ENCODE measurements at regions not wholly inside any gene's neighbourhood (a gene's known extent, or its start where the extent isn't known, plus 50 kb on each side); places are given as distances from the start of the nearest gene placed in this dataset.

DNA sequence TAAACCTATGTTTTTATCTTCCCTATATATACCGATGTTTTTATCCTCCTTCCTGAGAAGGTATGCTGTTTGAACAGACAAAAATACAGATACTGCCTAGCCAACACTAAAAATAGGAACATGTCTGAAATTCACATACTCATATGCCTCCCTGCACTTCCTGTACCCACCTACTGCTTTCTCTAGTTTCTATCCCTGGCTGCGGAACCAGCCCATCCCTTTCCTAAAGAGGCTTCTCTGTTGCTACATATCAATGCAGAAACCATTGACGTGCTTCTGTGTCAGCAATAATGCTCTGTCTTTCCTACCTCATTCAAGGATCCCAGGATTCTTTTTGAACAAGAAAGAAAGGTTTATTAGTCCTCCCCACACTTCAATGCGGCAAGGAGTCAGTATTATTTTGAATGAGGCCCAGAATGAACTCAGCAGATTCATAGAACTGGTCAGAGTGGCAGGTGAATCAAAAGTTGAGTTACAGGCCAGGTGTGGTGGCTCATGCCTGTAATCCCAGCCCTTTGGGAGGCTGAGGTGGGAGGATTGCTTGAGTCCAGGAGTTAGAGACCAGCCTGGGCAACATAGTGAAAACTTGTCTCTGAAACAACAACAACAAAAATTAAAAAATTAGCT lies 67.8 kb upstream of the NAP1L1 start:
- TF ChIP-seq, protein P1, sequence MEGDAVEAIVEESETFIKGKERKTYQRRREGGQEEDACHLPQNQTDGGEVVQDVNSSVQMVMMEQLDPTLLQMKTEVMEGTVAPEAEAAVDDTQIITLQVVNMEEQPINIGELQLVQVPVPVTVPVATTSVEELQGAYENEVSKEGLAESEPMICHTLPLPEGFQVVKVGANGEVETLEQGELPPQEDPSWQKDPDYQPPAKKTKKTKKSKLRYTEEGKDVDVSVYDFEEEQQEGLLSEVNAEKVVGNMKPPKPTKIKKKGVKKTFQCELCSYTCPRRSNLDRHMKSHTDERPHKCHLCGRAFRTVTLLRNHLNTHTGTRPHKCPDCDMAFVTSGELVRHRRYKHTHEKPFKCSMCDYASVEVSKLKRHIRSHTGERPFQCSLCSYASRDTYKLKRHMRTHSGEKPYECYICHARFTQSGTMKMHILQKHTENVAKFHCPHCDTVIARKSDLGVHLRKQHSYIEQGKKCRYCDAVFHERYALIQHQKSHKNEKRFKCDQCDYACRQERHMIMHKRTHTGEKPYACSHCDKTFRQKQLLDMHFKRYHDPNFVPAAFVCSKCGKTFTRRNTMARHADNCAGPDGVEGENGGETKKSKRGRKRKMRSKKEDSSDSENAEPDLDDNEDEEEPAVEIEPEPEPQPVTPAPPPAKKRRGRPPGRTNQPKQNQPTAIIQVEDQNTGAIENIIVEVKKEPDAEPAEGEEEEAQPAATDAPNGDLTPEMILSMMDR (conservative IDR thresholded peaks at IDR 0.05; ENCODE audit: low read depth, low read length): no peak
- H3K4me3 ChIP-seq (ENCODE audit: low read depth, low read length): no peak overlapping the region
- DNase-seq (ENCODE audit: low read depth): peak; percentile 11

DNA sequence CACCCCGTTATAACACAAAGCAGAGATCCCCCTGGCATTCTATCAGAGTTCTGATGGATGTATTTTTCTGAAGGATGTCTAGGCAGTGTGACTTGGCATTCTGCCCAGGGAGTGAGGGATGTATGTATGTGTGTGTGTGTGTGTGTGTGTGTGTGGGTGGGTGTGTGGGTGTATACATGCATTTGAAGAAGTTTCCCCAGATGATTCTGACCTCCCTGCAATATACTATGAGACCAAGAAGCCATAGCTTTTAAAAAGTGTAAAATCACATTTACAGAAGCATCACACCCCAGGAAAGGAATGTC lies 59.7 kb upstream of the NAP1L1 start:
- TF ChIP-seq, protein P1 (conservative IDR thresholded peaks at IDR 0.05; ENCODE audit: low read depth, low read length): no peak
- H3K4me3 ChIP-seq (ENCODE audit: low read depth, low read length): no peak overlapping the region
- DNase-seq (ENCODE audit: low read depth): peak; percentile 80

DNA sequence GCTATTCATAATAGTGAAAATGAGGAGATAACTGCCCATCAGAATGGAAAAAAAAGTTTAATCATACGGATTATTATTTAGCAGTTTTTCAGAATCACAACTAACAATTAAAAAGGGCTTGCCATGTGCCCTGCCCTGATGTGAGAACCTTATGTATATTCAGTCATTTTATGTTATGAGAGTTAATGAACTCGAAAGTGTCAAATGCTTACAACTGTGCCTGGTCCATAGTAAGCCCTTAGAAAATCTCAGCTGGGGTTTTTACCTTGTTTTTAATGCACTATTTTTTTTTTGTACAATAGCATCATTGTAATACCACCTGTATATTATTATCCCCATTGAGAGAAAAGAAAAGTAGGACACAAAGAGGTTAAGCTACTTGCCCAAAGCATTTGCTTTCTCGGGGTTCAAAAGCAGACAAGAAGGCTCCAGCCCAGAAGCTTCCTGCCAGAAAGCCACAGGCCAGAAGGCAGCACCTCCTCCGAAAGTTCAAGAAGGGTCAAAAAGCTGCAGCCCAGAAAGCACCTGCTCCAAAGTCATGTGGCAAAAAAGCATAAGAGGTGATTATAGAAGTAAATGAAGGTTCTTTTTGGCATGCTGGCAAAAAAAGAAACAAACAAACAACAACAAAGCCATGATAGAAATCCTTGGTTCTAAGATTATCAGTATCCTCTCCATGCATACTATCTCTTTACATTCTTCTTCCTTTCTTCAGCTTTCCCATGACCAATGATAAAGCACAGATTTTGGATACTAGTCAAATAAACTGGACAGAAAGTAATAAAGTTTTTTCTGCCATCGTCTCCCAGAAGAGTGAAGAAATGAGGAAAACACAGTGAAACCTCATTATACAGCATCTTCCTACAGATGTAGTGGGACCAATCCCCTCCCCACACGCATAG lies 59.1 kb upstream of the NAP1L1 start:
- no peak overlapping the region for H3K4me3 ChIP-seq (ENCODE audit: low read depth, low read length)
- TF ChIP-seq, protein P1 (conservative IDR thresholded peaks at IDR 0.05; ENCODE audit: low read depth, low read length): no peak
- DNase-seq (ENCODE audit: low read depth): no peak

DNA sequence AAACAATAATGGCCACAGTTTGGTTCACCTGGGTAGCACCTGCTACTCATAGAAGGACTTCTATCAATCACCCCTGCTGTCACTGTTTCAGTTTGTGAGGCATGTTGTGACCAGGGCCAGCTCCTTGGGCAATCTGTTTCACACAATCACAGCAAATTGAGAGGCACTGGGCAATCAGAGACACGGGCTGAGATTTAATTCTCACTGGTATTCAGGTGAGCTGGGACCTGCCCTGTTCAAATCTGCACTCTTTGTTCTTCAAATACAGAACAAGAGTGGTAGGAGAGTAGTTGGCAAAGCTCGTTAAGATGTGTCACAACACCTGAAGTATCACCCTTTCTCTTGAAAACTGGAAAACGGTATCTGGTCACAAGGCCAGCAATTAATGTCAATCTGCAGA lies 57.8 kb upstream of the NAP1L1 start:
- DNase-seq (ENCODE audit: low read depth): no peak
- no peak overlapping the region for H3K4me3 ChIP-seq (ENCODE audit: low read depth, low read length)
- TF ChIP-seq, protein P1 (conservative IDR thresholded peaks at IDR 0.05; ENCODE audit: low read depth, low read length): no peak

DNA sequence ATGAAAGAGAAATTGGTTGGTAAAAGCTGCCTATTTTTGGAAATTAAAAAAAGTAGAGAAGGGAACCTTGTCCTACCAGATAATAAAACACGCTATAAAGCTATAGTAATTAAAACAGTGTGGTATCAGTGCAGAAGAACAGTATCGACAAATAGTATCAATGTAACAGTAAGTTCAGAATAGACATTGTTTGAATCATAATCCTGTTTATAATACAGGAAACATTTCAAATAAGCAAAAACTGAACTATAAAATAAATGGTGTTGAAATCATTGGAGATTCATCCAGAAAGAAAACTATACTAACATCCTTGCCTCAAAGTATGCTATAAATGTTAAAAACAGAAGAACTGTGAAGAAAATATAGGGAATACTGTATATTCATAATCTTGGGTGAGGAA lies 54.2 kb upstream of the NAP1L1 start:
- TF ChIP-seq, protein P1 (conservative IDR thresholded peaks at IDR 0.05; ENCODE audit: low read depth, low read length): no peak
- no peak overlapping the region for H3K4me3 ChIP-seq (ENCODE audit: low read depth, low read length)
- no peak for DNase-seq (ENCODE audit: low read depth)

DNA sequence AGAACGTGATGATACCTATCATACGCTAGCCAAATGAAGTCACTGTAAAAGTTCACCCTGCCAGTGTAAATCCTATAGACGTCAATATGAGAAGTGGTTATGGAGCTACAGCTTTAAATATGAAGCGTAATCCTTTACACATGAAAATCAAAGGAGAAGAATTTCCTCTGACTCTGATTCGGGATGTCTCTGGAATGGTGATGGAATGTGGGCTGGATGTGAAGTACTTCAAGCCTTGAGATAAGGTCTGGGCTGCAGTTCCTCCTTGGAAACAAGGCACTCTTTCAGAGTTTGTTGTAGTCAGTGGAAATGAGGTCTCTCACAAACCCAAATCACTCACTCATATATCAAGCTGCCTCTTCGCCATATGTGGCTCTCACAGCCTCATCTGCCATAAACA lies 53.1 kb upstream of the NAP1L1 start:
- no peak overlapping the region for H3K4me3 ChIP-seq (ENCODE audit: low read depth, low read length)
- TF ChIP-seq, protein P1 (conservative IDR thresholded peaks at IDR 0.05; ENCODE audit: low read depth, low read length): no peak
- DNase-seq (ENCODE audit: low read depth): no peak

DNA sequence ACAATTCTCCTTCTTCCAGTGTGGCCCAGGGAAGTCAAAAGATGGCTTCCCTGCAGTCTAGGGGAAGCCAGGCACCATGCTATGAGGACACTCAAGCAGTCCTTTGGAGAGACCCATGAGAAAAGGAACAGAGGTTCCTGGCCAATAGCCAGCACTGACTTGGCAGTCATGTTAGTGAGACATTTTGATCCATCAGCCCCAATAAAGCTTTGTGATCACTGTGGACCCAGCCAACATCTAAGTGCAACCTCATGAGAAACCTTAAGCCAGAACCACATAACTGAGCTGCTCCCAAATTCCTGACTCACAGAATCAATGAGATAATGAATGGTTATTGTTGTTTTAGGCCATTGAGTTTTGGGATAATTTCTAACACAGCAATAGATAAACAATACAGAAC lies 51.0 kb upstream of the NAP1L1 start:
- no peak overlapping the region for H3K4me3 ChIP-seq (ENCODE audit: low read depth, low read length)
- TF ChIP-seq, protein P1 (conservative IDR thresholded peaks at IDR 0.05; ENCODE audit: low read depth, low read length): no peak
- no peak for DNase-seq (ENCODE audit: low read depth)
